ENCODE measurements at regions not wholly inside any gene's neighbourhood (a gene's known extent, or its start where the extent isn't known, plus 50 kb on each side); places are given as distances from the start of the nearest gene placed in this dataset.

- Histone ChIP-seq H3K36me3 (no peaks in the 10 kb centered on the region), H3K4me3 (ENCODE audit: low read depth, low read length) (no peak overlapping the region), H3K4me1 (no peaks in the 10 kb centered on the region), H3K9me3 (no peaks in the 10 kb centered on the region), H3K27me3 (no peaks in the 10 kb centered on the region)
- TF ChIP-seq CTCF (IDR thresholded peaks at IDR 0.05; ENCODE audit: low read depth, low read length), result no peak
- no peak for DNase-seq
These were observed 713.9 kb upstream of the CCDC179 start for GRCh38 chr11:23574149-23574548.

GRCh38 chr11:23577296-23577695 lies 717.0 kb upstream of the CCDC179 start:
- no peaks in the 10 kb centered on the region for H3K36me3 ChIP-seq
- H3K4me3 ChIP-seq (ENCODE audit: low read depth, low read length), result no peak overlapping the region
- H3K9me3 ChIP-seq, result no peaks in the 10 kb centered on the region
- no peaks in the 10 kb centered on the region for H3K27me3 ChIP-seq
- no peak for TF ChIP-seq CTCF (IDR thresholded peaks at IDR 0.05; ENCODE audit: low read depth, low read length)
- no peak for DNase-seq
- peaks cover 2% of the 10 kb centered on the region; the same call in 1 of the 2 replicates for H3K4me1 ChIP-seq

- H3K36me3 ChIP-seq, result no peaks in the 10 kb centered on the region
- no peak overlapping the region for H3K4me3 ChIP-seq (ENCODE audit: low read depth, low read length)
- no peak for TF ChIP-seq CTCF (IDR thresholded peaks at IDR 0.05; ENCODE audit: low read depth, low read length)
- no peaks in the 10 kb centered on the region for H3K9me3 ChIP-seq
- DNase-seq, result no peak
- H3K4me1 ChIP-seq, result peaks cover 2% of the 10 kb centered on the region; the same call in 1 of the 2 replicates
- no peaks in the 10 kb centered on the region for H3K27me3 ChIP-seq
These were observed 725.3 kb upstream of the CCDC179 start for GRCh38 chr11:23585416-23586104.

GRCh38 chr11:23586173-23586572 lies 725.9 kb upstream of the CCDC179 start:
- H3K36me3 ChIP-seq, result no peaks in the 10 kb centered on the region
- DNase-seq, result no peak
- no peak overlapping the region for H3K4me3 ChIP-seq (ENCODE audit: low read depth, low read length)
- no peaks in the 10 kb centered on the region for H3K27me3 ChIP-seq
- TF ChIP-seq CTCF (IDR thresholded peaks at IDR 0.05; ENCODE audit: low read depth, low read length), result no peak
- no peaks in the 10 kb centered on the region for H3K9me3 ChIP-seq
- no peaks in the 10 kb centered on the region for H3K4me1 ChIP-seq

GRCh38 chr11:23590596-23591308 lies 730.5 kb upstream of the CCDC179 start:
- no peak for TF ChIP-seq CTCF (IDR thresholded peaks at IDR 0.05; ENCODE audit: low read depth, low read length)
- Histone ChIP-seq H3K36me3 (no peaks in the 10 kb centered on the region), H3K4me1 (no peaks in the 10 kb centered on the region; the same call in 1 of the 2 replicates), H3K9me3 (no peaks in the 10 kb centered on the region), H3K27me3 (no peaks in the 10 kb centered on the region), H3K4me3 (ENCODE audit: low read depth, low read length) (no peak overlapping the region)
- DNase-seq, result peak; percentile 24

GRCh38 chr11:23594755-23595154 lies 734.5 kb upstream of the CCDC179 start:
- Histone ChIP-seq H3K4me1 (no peaks in the 10 kb centered on the region; the same call in 1 of the 2 replicates), H3K4me3 (ENCODE audit: low read depth, low read length) (no peak overlapping the region), H3K27me3 (no peaks in the 10 kb centered on the region), H3K9me3 (no peaks in the 10 kb centered on the region), H3K36me3 (no peaks in the 10 kb centered on the region)
- no peak for DNase-seq
- no peak for TF ChIP-seq CTCF (IDR thresholded peaks at IDR 0.05; ENCODE audit: low read depth, low read length)
